22Rv1 (cell line): ENCODE measurements at regions not wholly inside any gene's neighbourhood (a gene's known extent, or its start where the extent isn't known, plus 50 kb on each side); places are given as distances from the start of the nearest gene placed in this dataset.

Source experiments
- CTCF ChIP-seq: fragments of 450-650 bp; IDR thresholded peaks from 2 replicates; pipeline ENCODE4 v1.5.1; 2017; ENCODE audit warnings: mild to moderate bottlenecking
- ZFX ChIP-seq: fragments of 450-650 bp; IDR thresholded peaks from 2 replicates; pipeline ENCODE4 v1.6.1; 2017; ENCODE audit warnings: antibody characterized with exemption, borderline replicate concordance

GRCh38 chr5:8241076-8241475 lies 372.1 kb downstream of the MTRR start:
- TF ChIP-seq CTCF (no peak), ZFX (no peak)
